ENCODE measurements at regions not wholly inside any gene's neighbourhood (a gene's known extent, or its start where the extent isn't known, plus 50 kb on each side); places are given as distances from the start of the nearest gene placed in this dataset.

GRCh38 chr13:97858161-97858560, 95.3 kb upstream of the IPO5 start:
- DNase-seq (ENCODE audit: low read depth) (no peak), FAIRE-seq (no peak)
- Mint-ChIP-seq H3K9me3 (ENCODE audit: unreplicated experiment) (peaks cover 7% of the 10 kb centered on the region), H3K4me3 (ENCODE audit: unreplicated experiment) (no peak overlapping the region), H3K36me3 (ENCODE audit: low read depth, unreplicated experiment) (no peaks in the 10 kb centered on the region), H3K27ac (ENCODE audit: unreplicated experiment) (no peak overlapping the region), H3K4me1 (ENCODE audit: low read depth, unreplicated experiment) (peaks cover 5% of the 10 kb centered on the region), H3K27me3 (ENCODE audit: low read depth, unreplicated experiment) (no peaks in the 10 kb centered on the region)
- no peak overlapping the region for H3K27ac ChIP-seq (ENCODE audit: low read depth, low read length)
- H4K20me1 ChIP-seq (ENCODE audit: insufficient read depth, low read length) = no peaks in the 10 kb centered on the region
- no peaks in the 10 kb centered on the region for H3K79me2 ChIP-seq (ENCODE audit: insufficient read depth, low read length)
- no peaks in the 10 kb centered on the region for H3K9me3 ChIP-seq (ENCODE audit: insufficient read depth, low read depth, low read length)
- no peak overlapping the region for H3K4me3 ChIP-seq (ENCODE audit: insufficient read depth, low read depth, low read length)
- no peaks in the 10 kb centered on the region for H3K27me3 ChIP-seq (ENCODE audit: insufficient read depth, low read length)
- no peaks in the 10 kb centered on the region for H3K36me3 ChIP-seq (ENCODE audit: insufficient read depth, low read length)
- TF ChIP-seq EZH2 (IDR thresholded peaks at IDR 0.05; ENCODE audit: insufficient read depth, low read length) (no peak), CTCF (IDR thresholded peaks at IDR 0.05; ENCODE audit: insufficient read depth, low read depth, low read length) (no peak)
- no peak overlapping the region for H2AFZ ChIP-seq (ENCODE audit: low read depth, low read length)
- no peak overlapping the region for H3K4me2 ChIP-seq (ENCODE audit: low read length)
- H3K4me1 ChIP-seq (ENCODE audit: insufficient read depth, low read length) = peaks cover 9% of the 10 kb centered on the region
- no peak overlapping the region for H3K9ac ChIP-seq (ENCODE audit: low read length)

GRCh38 chr13:97866346-97866745, 87.1 kb upstream of the IPO5 start:
- no peaks in the 10 kb centered on the region for H4K20me1 ChIP-seq (ENCODE audit: insufficient read depth, low read length)
- Mint-ChIP-seq H3K9me3 (ENCODE audit: unreplicated experiment) (peaks cover 20% of the 10 kb centered on the region), H3K4me1 (ENCODE audit: low read depth, unreplicated experiment) (no peaks in the 10 kb centered on the region), H3K27me3 (ENCODE audit: low read depth, unreplicated experiment) (no peaks in the 10 kb centered on the region), H3K27ac (ENCODE audit: unreplicated experiment) (no peak overlapping the region), H3K36me3 (ENCODE audit: low read depth, unreplicated experiment) (peaks cover 4% of the 10 kb centered on the region), H3K4me3 (ENCODE audit: unreplicated experiment) (no peak overlapping the region)
- FAIRE-seq (no peak), DNase-seq (ENCODE audit: low read depth) (no peak)
- H3K27ac ChIP-seq (ENCODE audit: low read depth, low read length) = no peak overlapping the region
- no peaks in the 10 kb centered on the region for H3K27me3 ChIP-seq (ENCODE audit: insufficient read depth, low read length)
- no peak overlapping the region for H3K9ac ChIP-seq (ENCODE audit: low read length)
- no peaks in the 10 kb centered on the region for H3K4me1 ChIP-seq (ENCODE audit: insufficient read depth, low read length)
- no peak overlapping the region for H2AFZ ChIP-seq (ENCODE audit: low read depth, low read length)
- H3K79me2 ChIP-seq (ENCODE audit: insufficient read depth, low read length) = no peaks in the 10 kb centered on the region
- H3K4me2 ChIP-seq (ENCODE audit: low read length) = no peak overlapping the region
- TF ChIP-seq EZH2 (IDR thresholded peaks at IDR 0.05; ENCODE audit: insufficient read depth, low read length) = no peak
- no peak for TF ChIP-seq CTCF (IDR thresholded peaks at IDR 0.05; ENCODE audit: insufficient read depth, low read depth, low read length)
- no peaks in the 10 kb centered on the region for H3K36me3 ChIP-seq (ENCODE audit: insufficient read depth, low read length)
- peaks cover 4% of the 10 kb centered on the region for H3K9me3 ChIP-seq (ENCODE audit: insufficient read depth, low read depth, low read length)
- H3K4me3 ChIP-seq (ENCODE audit: insufficient read depth, low read depth, low read length) = no peak overlapping the region

GRCh38 chr13:97866751-97867150, 86.7 kb upstream of the IPO5 start:
- no peak for FAIRE-seq
- TF ChIP-seq CTCF (IDR thresholded peaks at IDR 0.05; ENCODE audit: insufficient read depth, low read depth, low read length) (no peak), EZH2 (IDR thresholded peaks at IDR 0.05; ENCODE audit: insufficient read depth, low read length) (no peak)

More at GRCh38 chr13:97866751-97867150, 86.7 kb upstream of the IPO5 start:
- no peak for DNase-seq (ENCODE audit: low read depth)
- peaks cover 4% of the 10 kb centered on the region for H3K36me3 Mint-ChIP-seq (ENCODE audit: low read depth, unreplicated experiment)
- Histone ChIP-seq H4K20me1 (ENCODE audit: insufficient read depth, low read length) (no peaks in the 10 kb centered on the region), H3K27me3 (ENCODE audit: insufficient read depth, low read length) (no peaks in the 10 kb centered on the region), H3K4me2 (ENCODE audit: low read length) (no peak overlapping the region), H2AFZ (ENCODE audit: low read depth, low read length) (no peak overlapping the region), H3K27ac (ENCODE audit: low read depth, low read length) (no peak overlapping the region), H3K4me1 (ENCODE audit: insufficient read depth, low read length) (no peaks in the 10 kb centered on the region), H3K79me2 (ENCODE audit: insufficient read depth, low read length) (no peaks in the 10 kb centered on the region), H3K36me3 (ENCODE audit: insufficient read depth, low read length) (no peaks in the 10 kb centered on the region), H3K4me3 (ENCODE audit: insufficient read depth, low read depth, low read length) (no peak overlapping the region), H3K9me3 (ENCODE audit: insufficient read depth, low read depth, low read length) (peaks cover 4% of the 10 kb centered on the region), H3K9ac (ENCODE audit: low read length) (no peak overlapping the region)
- H3K27ac Mint-ChIP-seq (ENCODE audit: unreplicated experiment) = no peak overlapping the region
- H3K27me3 Mint-ChIP-seq (ENCODE audit: low read depth, unreplicated experiment) = no peaks in the 10 kb centered on the region
- no peaks in the 10 kb centered on the region for H3K4me1 Mint-ChIP-seq (ENCODE audit: low read depth, unreplicated experiment)
- peaks cover 20% of the 10 kb centered on the region for H3K9me3 Mint-ChIP-seq (ENCODE audit: unreplicated experiment)
- H3K4me3 Mint-ChIP-seq (ENCODE audit: unreplicated experiment) = no peak overlapping the region
